Peyer's patch (tissue), 4 donors: ENCODE measurements at regions not wholly inside any gene's neighbourhood (a gene's known extent, or its start where the extent isn't known, plus 50 kb on each side); places are given as distances from the start of the nearest gene placed in this dataset.
A peak's percentile ranks its signal among the peaks of the same experiment; 100 is the strongest.

Source experiments
- DNase-seq, 3 donors: peaks; one replicate each; pipeline ENCODE4 v3.0.0-alpha.2; 2017 to 2019
- H3K27ac ChIP-seq, 4 donors: fragments of 200-600 bp; sonication (generic); one replicate each; pipeline ENCODE4 v1.5.1; 2016 to 2019
- H3K27me3 ChIP-seq, 2 donors: fragments of 200-600 bp; sonication (generic); one replicate each; pipeline ENCODE4 v1.5.1; 2019
- H3K36me3 ChIP-seq, 3 donors: fragments of 200-600 bp; sonication (generic); one replicate each; pipeline ENCODE4 v1.5.1; 2016 to 2019
- H3K4me1 ChIP-seq, 4 donors: fragments of 200-600 bp; sonication (generic); one replicate each; pipeline ENCODE4 v1.5.1; 2016 to 2019
- H3K4me3 ChIP-seq, 4 donors: fragments of 200-600 bp; sonication (generic); 1 replicate in 3 of 4; 2 replicates in 1 of 4; pipeline ENCODE4 v1.5.1; 2016 to 2019; ENCODE audit warnings: mild to moderate bottlenecking in 1 of 4
- H3K9me3 ChIP-seq, 4 donors: fragments of 200-600 bp; sonication (generic); one replicate each; pipeline ENCODE4 v1.5.1; 2016 to 2019; ENCODE audit warnings: mild to moderate bottlenecking in 1 of 4
- CTCF ChIP-seq, 6 experiments: fragments of 450-650 bp in 4 of 6; fragments of 200-600 bp in 2 of 6; sonication (generic) in 1 of 6; IDR thresholded peaks; one replicate each; pipeline ENCODE4 v1.5.1; 2017 to 2019; ENCODE audit warnings: antibody characterized with exemption in 6 of 6, mild to moderate bottlenecking in 3 of 6, moderate library complexity in 1 of 6
- POLR2A ChIP-seq, 2 donors: fragments of 450-650 bp; IDR thresholded peaks; one replicate each; pipeline ENCODE4 v1.5.1; 2017; ENCODE audit warnings: antibody characterized with exemption in 2 of 2, mild to moderate bottlenecking in 2 of 2, moderate library complexity in 2 of 2

- H3K9me3 ChIP-seq: no peaks in the 10 kb centered on the region
- TF ChIP-seq CTCF (IDR thresholded peaks at IDR 0.05) (no peak), POLR2A (IDR thresholded peaks at IDR 0.05) (no peak)
- H3K4me1 ChIP-seq: peaks cover 0 to 22% (median 9%) of the 10 kb centered on the region in 4 donors
- H3K36me3 ChIP-seq: no peaks in the 10 kb centered on the region
- DNase-seq: no peak
- no peak overlapping the region for H3K4me3 ChIP-seq
- H3K27me3 ChIP-seq: no peaks in the 10 kb centered on the region
- no peak overlapping the region for H3K27ac ChIP-seq
Observed at GRCh38 chr20:50342638-50343102, 152.0 kb downstream of the CEBPB start.

GRCh38 chr20:50343125-50343489 is 152.5 kb downstream of the CEBPB start:
- H3K4me1 ChIP-seq: peaks cover 0 to 22% (median 9%) of the 10 kb centered on the region in 4 donors
- DNase-seq: no peak
- TF ChIP-seq POLR2A (IDR thresholded peaks at IDR 0.05): no peak
- TF ChIP-seq CTCF (IDR thresholded peaks at IDR 0.05): no peak
- H3K36me3 ChIP-seq: no peaks in the 10 kb centered on the region
- H3K27ac ChIP-seq: no peak overlapping the region
- H3K27me3 ChIP-seq: no peaks in the 10 kb centered on the region
- no peaks in the 10 kb centered on the region for H3K9me3 ChIP-seq
- no peak overlapping the region for H3K4me3 ChIP-seq

DNA sequence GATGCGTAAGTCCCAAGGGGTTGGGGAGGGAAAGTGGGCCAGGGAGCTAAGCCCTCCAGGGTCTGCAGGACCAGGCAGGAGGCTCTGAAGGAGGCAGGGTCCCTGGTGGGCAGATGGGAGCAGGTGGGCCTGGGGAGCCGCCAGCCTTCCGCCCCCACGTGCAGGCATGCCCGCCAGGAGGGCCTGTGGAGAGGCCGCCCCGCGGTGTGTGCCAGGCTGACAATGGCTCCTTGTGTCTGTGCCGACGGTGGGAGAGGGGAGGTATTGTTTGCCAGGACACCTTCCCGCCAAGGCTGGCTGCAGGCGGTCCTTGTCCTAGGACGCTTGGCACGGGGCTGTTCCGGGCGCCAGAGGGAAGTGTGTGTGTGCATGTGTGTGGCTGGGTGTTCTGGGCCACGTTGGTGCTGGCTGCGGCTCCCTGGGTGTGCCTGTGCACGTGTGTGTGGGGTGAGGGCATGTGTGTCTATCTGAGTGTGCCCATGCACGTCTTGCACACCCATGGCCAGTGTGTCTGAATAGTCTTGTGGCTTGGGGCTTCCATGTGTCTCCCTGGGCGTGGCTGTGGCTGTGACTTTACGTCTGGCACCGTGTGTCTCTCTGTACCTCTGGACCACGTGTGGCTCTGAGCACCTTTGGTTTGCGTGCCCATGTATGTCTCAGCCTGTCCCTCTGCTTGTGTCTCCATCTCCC is 153.0 kb downstream of the CEBPB start:
- no peaks in the 10 kb centered on the region for H3K36me3 ChIP-seq
- H3K9me3 ChIP-seq: no peaks in the 10 kb centered on the region
- no peak overlapping the region for H3K4me3 ChIP-seq
- H3K27me3 ChIP-seq: no peaks in the 10 kb centered on the region
- TF ChIP-seq POLR2A (IDR thresholded peaks at IDR 0.05): no peak
- TF ChIP-seq CTCF (IDR thresholded peaks at IDR 0.05): no peak
- H3K27ac ChIP-seq: no peak overlapping the region
- DNase-seq: no peak
- H3K4me1 ChIP-seq: peaks cover 0 to 18% (median 7%) of the 10 kb centered on the region in 4 donors

- Histone ChIP-seq H3K4me1 (peaks cover 0 to 16% (median under 1%) of the 10 kb centered on the region in 4 donors), H3K27ac (no peak overlapping the region), H3K9me3 (no peaks in the 10 kb centered on the region), H3K4me3 (no peak overlapping the region), H3K36me3 (no peaks in the 10 kb centered on the region), H3K27me3 (no peaks in the 10 kb centered on the region)
- TF ChIP-seq CTCF (IDR thresholded peaks at IDR 0.05) (peak in 1 of 6 experiments; percentile 22), POLR2A (IDR thresholded peaks at IDR 0.05) (no peak)
- no peak for DNase-seq
Observed at GRCh38 chr20:50344232-50345071, 153.8 kb downstream of the CEBPB start.

GRCh38 chr20:50345712-50346373 is 155.2 kb downstream of the CEBPB start:
- DNase-seq: no peak
- peak overlapping the region; percentile 9 to 69 (median 56) for H3K27ac ChIP-seq
- H3K36me3 ChIP-seq: no peaks in the 10 kb centered on the region
- H3K4me1 ChIP-seq: peaks cover 0 to 16% (median 0%) of the 10 kb centered on the region in 4 donors
- TF ChIP-seq CTCF (IDR thresholded peaks at IDR 0.05) (no peak), POLR2A (IDR thresholded peaks at IDR 0.05) (no peak)
- no peak overlapping the region for H3K4me3 ChIP-seq
- no peaks in the 10 kb centered on the region for H3K27me3 ChIP-seq
- no peaks in the 10 kb centered on the region for H3K9me3 ChIP-seq
